ENCODE measurements at regions not wholly inside any gene's neighbourhood (a gene's known extent, or its start where the extent isn't known, plus 50 kb on each side); places are given as distances from the start of the nearest gene placed in this dataset.

- TF ChIP-seq POLR2A (IDR thresholded peaks at IDR 0.05) (no peak), CTCF (IDR thresholded peaks at IDR 0.05) (no peak)
These were observed 265.9 kb upstream of the SESN3 start for GRCh38 chr11:95496901-95497300.

Data from ovary (tissue), 3 donors.